Parathyroid adenoma (tissue), 2 donors: ENCODE measurements at regions not wholly inside any gene's neighbourhood (a gene's known extent, or its start where the extent isn't known, plus 50 kb on each side); places are given as distances from the start of the nearest gene placed in this dataset.

ENCODE experiments used
- H2AFZ ChIP-seq: fragments of 300-600 bp; sonication (generic); one replicate; pipeline ENCODE4 v1.7.0; 2017; ENCODE audit warnings: antibody characterized with exemption, mild to moderate bottlenecking
- H3K27ac ChIP-seq: fragments of 300-600 bp; sonication (generic); one replicate; pipeline ENCODE4 v1.7.0; 2017
- H3K27me3 ChIP-seq: fragments of 300-600 bp; sonication (generic); one replicate; pipeline ENCODE4 v1.7.0; 2017; ENCODE audit warnings: low read length; ENCODE audit not compliant: control insufficient read depth, insufficient read depth
- H3K36me3 ChIP-seq: fragments of 300-600 bp; sonication (generic); one replicate; pipeline ENCODE4 v1.7.0; 2017; ENCODE audit warnings: low read length; ENCODE audit not compliant: control insufficient read depth, insufficient read depth
- H3K4me1 ChIP-seq: fragments of 300-600 bp; sonication (generic); one replicate; pipeline ENCODE4 v1.7.0; 2017; ENCODE audit warnings: control low read depth
- H3K4me2 ChIP-seq: fragments of 300-600 bp; sonication (generic); one replicate; pipeline ENCODE4 v1.7.0; 2017; ENCODE audit warnings: low read length
- H3K4me3 ChIP-seq: fragments of 300-600 bp; sonication (generic); one replicate; pipeline ENCODE4 v1.7.0; 2017; ENCODE audit warnings: low read depth, low read length
- H3K79me2 ChIP-seq: fragments of 300-600 bp; sonication (generic); one replicate; pipeline ENCODE4 v1.7.0; 2017; ENCODE audit warnings: control low read depth
- H3K9ac ChIP-seq: fragments of 300-600 bp; sonication (generic); one replicate; pipeline ENCODE4 v1.7.0; 2017; ENCODE audit warnings: mild to moderate bottlenecking
- H3K9me3 ChIP-seq: fragments of 300-600 bp; sonication (generic); one replicate; pipeline ENCODE4 v1.7.0; 2017; ENCODE audit warnings: low read length; ENCODE audit not compliant: control insufficient read depth
- TF ChIP-seq, protein P1 (sequence below): fragments of 300-600 bp; sonication (generic); IDR thresholded peaks from one replicate; pipeline ENCODE4 v1.7.0; 2017; ENCODE audit warnings: antibody characterized with exemption, mild to moderate bottlenecking
- donor health status: primary hyperparathyroidism.

- H3K4me1 ChIP-seq = no peaks in the 10 kb centered on the region
- H3K27me3 ChIP-seq = no peaks in the 10 kb centered on the region
- no peak overlapping the region for H3K4me2 ChIP-seq
- H3K36me3 ChIP-seq = no peaks in the 10 kb centered on the region
- TF ChIP-seq, protein P1, sequence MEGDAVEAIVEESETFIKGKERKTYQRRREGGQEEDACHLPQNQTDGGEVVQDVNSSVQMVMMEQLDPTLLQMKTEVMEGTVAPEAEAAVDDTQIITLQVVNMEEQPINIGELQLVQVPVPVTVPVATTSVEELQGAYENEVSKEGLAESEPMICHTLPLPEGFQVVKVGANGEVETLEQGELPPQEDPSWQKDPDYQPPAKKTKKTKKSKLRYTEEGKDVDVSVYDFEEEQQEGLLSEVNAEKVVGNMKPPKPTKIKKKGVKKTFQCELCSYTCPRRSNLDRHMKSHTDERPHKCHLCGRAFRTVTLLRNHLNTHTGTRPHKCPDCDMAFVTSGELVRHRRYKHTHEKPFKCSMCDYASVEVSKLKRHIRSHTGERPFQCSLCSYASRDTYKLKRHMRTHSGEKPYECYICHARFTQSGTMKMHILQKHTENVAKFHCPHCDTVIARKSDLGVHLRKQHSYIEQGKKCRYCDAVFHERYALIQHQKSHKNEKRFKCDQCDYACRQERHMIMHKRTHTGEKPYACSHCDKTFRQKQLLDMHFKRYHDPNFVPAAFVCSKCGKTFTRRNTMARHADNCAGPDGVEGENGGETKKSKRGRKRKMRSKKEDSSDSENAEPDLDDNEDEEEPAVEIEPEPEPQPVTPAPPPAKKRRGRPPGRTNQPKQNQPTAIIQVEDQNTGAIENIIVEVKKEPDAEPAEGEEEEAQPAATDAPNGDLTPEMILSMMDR = no peak
- no peaks in the 10 kb centered on the region for H3K79me2 ChIP-seq
- no peak overlapping the region for H3K4me3 ChIP-seq
- H2AFZ ChIP-seq = no peak overlapping the region
- no peak overlapping the region for H3K27ac ChIP-seq
- no peaks in the 10 kb centered on the region for H3K9me3 ChIP-seq
- no peak overlapping the region for H3K9ac ChIP-seq
Observed at GRCh38 chr5:116939641-116940040, 365.0 kb upstream of the SEMA6A start.

- no peak overlapping the region for H2AFZ ChIP-seq
- H3K4me2 ChIP-seq = no peak overlapping the region
- no peaks in the 10 kb centered on the region for H3K9me3 ChIP-seq
- TF ChIP-seq, protein P1 = no peak
- H3K4me3 ChIP-seq = no peak overlapping the region
- no peaks in the 10 kb centered on the region for H3K79me2 ChIP-seq
- no peak overlapping the region for H3K27ac ChIP-seq
- H3K27me3 ChIP-seq = no peaks in the 10 kb centered on the region
- H3K4me1 ChIP-seq = no peaks in the 10 kb centered on the region
- no peak overlapping the region for H3K9ac ChIP-seq
- no peaks in the 10 kb centered on the region for H3K36me3 ChIP-seq
Observed at GRCh38 chr5:116938488-116938887, 363.9 kb upstream of the SEMA6A start.

DNA sequence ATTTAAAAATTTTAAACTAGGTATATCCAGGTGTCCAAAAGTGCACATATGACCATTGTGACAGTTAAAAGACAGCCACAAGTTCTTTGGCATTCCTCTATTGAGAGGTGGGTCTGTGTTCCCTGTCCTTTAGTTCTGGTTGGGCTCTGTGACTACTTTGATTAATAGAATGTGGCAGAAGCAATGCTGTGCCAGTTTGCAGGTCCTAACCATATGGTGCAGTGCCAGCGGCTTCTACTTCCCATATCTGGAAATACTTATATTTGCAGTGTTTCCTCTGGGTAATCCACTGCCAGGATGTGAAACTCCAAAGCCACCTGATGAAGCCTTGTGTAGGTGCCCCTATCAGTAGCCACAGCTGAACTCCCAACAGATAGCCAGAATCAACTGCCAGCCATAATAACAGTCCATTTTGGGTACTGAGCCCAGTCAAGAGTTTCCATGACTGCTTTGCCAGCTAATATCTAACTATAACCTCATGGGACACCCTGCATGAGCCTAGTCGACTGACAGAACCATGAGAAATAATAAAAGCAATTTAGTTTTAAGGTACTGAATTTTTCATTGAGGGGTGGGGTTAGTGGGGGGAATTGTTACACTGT, 361.0 kb upstream of the SEMA6A start:
- no peaks in the 10 kb centered on the region for H3K4me1 ChIP-seq
- no peak overlapping the region for H3K4me3 ChIP-seq
- H3K79me2 ChIP-seq = no peaks in the 10 kb centered on the region
- TF ChIP-seq, protein P1 = no peak
- H3K4me2 ChIP-seq = no peak overlapping the region
- H3K27ac ChIP-seq = no peak overlapping the region
- no peaks in the 10 kb centered on the region for H3K36me3 ChIP-seq
- H3K27me3 ChIP-seq = no peaks in the 10 kb centered on the region
- H3K9ac ChIP-seq = no peak overlapping the region
- H3K9me3 ChIP-seq = no peaks in the 10 kb centered on the region
- H2AFZ ChIP-seq = no peak overlapping the region

GRCh38 chr5:116930616-116931015, 356.0 kb upstream of the SEMA6A start:
- Histone ChIP-seq H3K4me3 (no peak overlapping the region), H3K27me3 (no peaks in the 10 kb centered on the region), H3K4me1 (no peaks in the 10 kb centered on the region), H3K9ac (no peak overlapping the region), H3K27ac (no peak overlapping the region), H2AFZ (no peak overlapping the region), H3K36me3 (no peaks in the 10 kb centered on the region), H3K9me3 (no peaks in the 10 kb centered on the region), H3K79me2 (no peaks in the 10 kb centered on the region), H3K4me2 (no peak overlapping the region)
- TF ChIP-seq, protein P1 = no peak

- TF ChIP-seq, protein P1 = no peak
- H3K79me2 ChIP-seq = no peaks in the 10 kb centered on the region
- no peak overlapping the region for H3K27ac ChIP-seq
- H3K36me3 ChIP-seq = no peaks in the 10 kb centered on the region
- no peak overlapping the region for H3K9ac ChIP-seq
- no peaks in the 10 kb centered on the region for H3K9me3 ChIP-seq
- no peaks in the 10 kb centered on the region for H3K27me3 ChIP-seq
- H3K4me1 ChIP-seq = no peaks in the 10 kb centered on the region
- H3K4me2 ChIP-seq = no peak overlapping the region
- no peak overlapping the region for H3K4me3 ChIP-seq
- no peak overlapping the region for H2AFZ ChIP-seq
Observed at GRCh38 chr5:116923344-116923743, 348.7 kb upstream of the SEMA6A start.
